Thoracic aorta (tissue), 2 donors: ENCODE measurements at regions not wholly inside any gene's neighbourhood (a gene's known extent, or its start where the extent isn't known, plus 50 kb on each side); places are given as distances from the start of the nearest gene placed in this dataset.
"Not testable (repeated sequence)": the region's sequence is repeated elsewhere in the genome, so short reads cannot be mapped to it uniquely, and the experiment has no call there.

Experiments used
- ATAC-seq: fragments of 150-250 bp; one replicate; pipeline ENCODE4 v1.8.0; 2017; ENCODE audit warnings: low read depth; ENCODE audit not compliant: insufficient number of reproducible peaks, low FRiP score
- DNase-seq: peaks from one replicate; pipeline ENCODE4 v3.0.0-alpha.2; 2020; ENCODE audit warnings: low spot score
- H3K27ac ChIP-seq, 2 donors: fragments of 200-600 bp; sonication (generic); 1 replicate in 1 of 2; 2 replicates in 1 of 2; pipeline ENCODE4 v1.5.1; 2016; ENCODE audit warnings: mild to moderate bottlenecking in 2 of 2, moderate library complexity in 2 of 2
- H3K27me3 ChIP-seq: fragments of 200-600 bp; sonication (generic); replicated peaks from 2 replicates; pipeline ENCODE4 v1.6.0; 2016; ENCODE audit warnings: mild to moderate bottlenecking; ENCODE audit not compliant: insufficient read depth
- H3K36me3 ChIP-seq: fragments of 200-600 bp; sonication (generic); one replicate; pipeline ENCODE4 v1.5.1; 2016
- H3K4me1 ChIP-seq, 2 donors: fragments of 200-600 bp; sonication (generic); 1 replicate in 1 of 2; 2 replicates in 1 of 2; pipeline versions ENCODE4 v1.5.1 to v1.6.0; 2016; ENCODE audit warnings: low read depth in 2 of 2, mild to moderate bottlenecking in 1 of 2; ENCODE audit not compliant: control insufficient read depth in 1 of 2
- H3K4me3 ChIP-seq: fragments of 200-600 bp; sonication (generic); 2 replicates; pipeline ENCODE4 v1.5.1; 2016; ENCODE audit warnings: mild to moderate bottlenecking
- H3K9me3 ChIP-seq: fragments of 200-600 bp; sonication (generic); 2 replicates; pipeline ENCODE4 v1.5.1; 2016
- CTCF ChIP-seq: fragments of 200-600 bp; sonication (generic); IDR thresholded peaks from one replicate; pipeline ENCODE4 v1.5.1; 2019; ENCODE audit warnings: antibody characterized with exemption

DNA sequence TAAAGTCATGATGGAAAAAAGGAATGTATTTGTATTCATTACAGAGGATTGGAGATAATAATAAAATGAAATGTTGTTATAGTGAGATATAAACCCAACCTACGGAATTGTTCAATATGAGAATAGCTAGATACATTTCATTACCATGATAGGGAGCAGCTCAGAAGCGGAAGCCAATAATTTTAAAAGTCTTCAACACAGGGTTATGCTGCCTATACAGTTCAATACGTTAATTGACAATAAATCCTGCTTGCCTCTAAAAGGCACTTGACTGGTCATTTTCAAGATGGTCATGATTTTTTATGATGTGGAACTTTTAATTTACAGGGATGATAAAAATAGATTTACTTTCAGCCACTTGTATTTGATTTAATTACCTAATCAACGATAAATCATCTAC, 506.8 kb downstream of the TMEM114 start:
- DNase-seq (no peak), ATAC-seq (no peak)
- H3K36me3 ChIP-seq, result no peaks in the 10 kb centered on the region
- TF ChIP-seq CTCF, result no peak
- no peak overlapping the region for H3K4me3 ChIP-seq
- H3K27ac ChIP-seq, result no peak overlapping the region
- no peaks in the 10 kb centered on the region for H3K27me3 ChIP-seq
- no peaks in the 10 kb centered on the region for H3K4me1 ChIP-seq
- H3K9me3 ChIP-seq, result no peaks in the 10 kb centered on the region

DNA sequence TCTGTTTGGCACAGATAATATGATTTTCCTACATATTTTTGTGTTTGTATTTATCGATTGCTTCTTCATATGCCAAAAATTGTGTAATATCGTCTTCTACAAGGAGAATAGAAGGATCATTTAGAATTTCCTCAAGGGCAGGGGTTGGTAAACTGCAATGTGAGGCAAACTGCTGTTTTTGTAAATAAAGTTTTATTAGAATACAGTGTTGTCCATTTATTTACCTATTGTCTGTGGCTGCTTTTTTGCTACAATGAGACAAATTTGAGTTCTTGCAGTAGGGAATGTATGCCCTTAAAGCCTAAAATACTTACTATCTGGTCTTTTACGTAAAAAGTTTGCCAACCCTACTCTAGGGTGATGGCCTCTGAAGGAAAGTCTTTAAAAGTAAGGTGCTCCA, 509.5 kb downstream of the TMEM114 start:
- ATAC-seq (no peak), DNase-seq (no peak)
- no peak for TF ChIP-seq CTCF
- no peaks in the 10 kb centered on the region for H3K27me3 ChIP-seq
- H3K4me3 ChIP-seq, result no peak overlapping the region
- H3K27ac ChIP-seq, result no peak overlapping the region
- H3K9me3 ChIP-seq, result no peaks in the 10 kb centered on the region
- H3K36me3 ChIP-seq, result no peaks in the 10 kb centered on the region
- H3K4me1 ChIP-seq, result no peaks in the 10 kb centered on the region

GRCh38 chr16:8075271-8075670, 515.0 kb downstream of the TMEM114 start:
- DNase-seq (no peak), ATAC-seq (no peak)
- no peaks in the 10 kb centered on the region for H3K36me3 ChIP-seq
- no peaks in the 10 kb centered on the region for H3K4me1 ChIP-seq
- no peak overlapping the region for H3K27ac ChIP-seq
- TF ChIP-seq CTCF, result no peak
- no peaks in the 10 kb centered on the region for H3K9me3 ChIP-seq
- H3K4me3 ChIP-seq, result no peak overlapping the region
- H3K27me3 ChIP-seq, result no peaks in the 10 kb centered on the region

DNA sequence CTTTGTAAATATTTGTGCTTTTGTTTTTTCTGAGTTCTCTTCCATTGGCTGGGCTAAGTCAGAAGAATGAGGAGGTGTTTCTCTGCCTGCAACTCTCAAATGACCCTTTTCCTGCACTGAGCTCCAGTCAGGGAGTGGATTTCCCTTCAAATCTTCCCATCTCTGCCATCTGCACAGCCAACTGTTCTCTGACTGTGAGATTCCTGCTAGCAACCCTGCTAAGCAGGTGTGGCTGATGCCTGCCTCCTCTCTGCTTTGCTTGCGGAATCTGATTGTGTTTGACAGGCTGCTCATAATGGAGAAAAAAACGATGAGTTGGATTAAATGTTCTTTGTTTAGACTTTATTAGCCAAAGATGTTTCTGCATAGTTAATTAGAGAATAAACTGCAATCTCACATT, 519.8 kb downstream of the TMEM114 start:
- Histone ChIP-seq H3K36me3 (no peaks in the 10 kb centered on the region), H3K4me3 (no peak overlapping the region), H3K27ac (no peak overlapping the region), H3K9me3 (peaks cover 3% of the 10 kb centered on the region), H3K4me1 (no peaks in the 10 kb centered on the region), H3K27me3 (no peaks in the 10 kb centered on the region)
- ATAC-seq (no peak), DNase-seq (no peak)
- TF ChIP-seq CTCF, result no peak

DNA sequence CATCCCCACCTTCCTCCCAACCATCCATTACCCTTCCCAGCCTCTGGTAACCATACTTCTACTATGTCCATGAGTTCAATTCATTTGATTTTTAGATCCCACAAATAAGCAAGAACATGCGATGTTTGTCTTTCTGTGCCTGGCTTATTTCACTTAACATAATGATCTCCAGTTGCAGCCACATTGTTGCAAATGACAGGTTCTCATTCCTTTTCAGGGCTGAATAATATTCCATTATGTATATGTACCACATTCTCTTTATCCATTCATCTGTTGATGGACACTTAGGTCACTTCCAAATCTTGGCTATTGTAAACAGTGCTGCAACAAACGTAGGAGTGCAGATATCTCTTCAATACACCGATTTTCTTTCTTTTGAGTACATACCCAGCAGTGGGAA, 522.1 kb downstream of the TMEM114 start:
- H3K4me3 ChIP-seq, H3K4me1 ChIP-seq, ATAC-seq, DNase-seq, H3K27ac ChIP-seq, H3K27me3 ChIP-seq, H3K9me3 ChIP-seq, H3K36me3 ChIP-seq: not testable (repeated sequence)

DNA sequence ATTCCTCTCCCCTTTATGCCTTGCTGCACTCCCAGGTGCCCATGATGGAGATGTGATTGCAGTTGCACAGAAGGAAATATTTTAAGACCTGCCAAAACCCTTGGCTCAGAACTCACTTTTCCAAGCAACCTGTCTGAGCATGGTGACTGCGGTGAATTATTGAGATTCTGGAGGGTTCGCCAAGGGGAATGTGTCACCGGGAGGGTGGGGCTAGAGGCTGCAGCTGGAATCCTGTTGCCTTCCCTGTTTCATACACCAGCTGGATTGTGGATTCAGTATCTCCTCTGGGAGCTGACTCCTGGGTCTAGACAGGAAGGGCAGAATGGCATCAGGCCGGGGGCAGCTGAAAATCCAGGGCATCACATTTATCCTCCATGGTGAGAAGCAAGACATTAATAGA, 527.2 kb downstream of the TMEM114 start:
- H3K36me3 ChIP-seq, result no peaks in the 10 kb centered on the region
- peaks cover 3% of the 10 kb centered on the region for H3K9me3 ChIP-seq
- no peak for TF ChIP-seq CTCF
- ATAC-seq, result no peak
- no peak overlapping the region for H3K4me3 ChIP-seq
- no peak for DNase-seq
- H3K27ac ChIP-seq, result no peak overlapping the region
- no peaks in the 10 kb centered on the region for H3K27me3 ChIP-seq
- H3K4me1 ChIP-seq, result no peaks in the 10 kb centered on the region
